HCT116 (cell line): ENCODE measurements at regions not wholly inside any gene's neighbourhood (a gene's known extent, or its start where the extent isn't known, plus 50 kb on each side); places are given as distances from the start of the nearest gene placed in this dataset.

ENCODE experiments used
- EGR1 ChIP-seq: IDR thresholded peaks from 2 replicates; pipeline ENCODE4 v1.6.1; 2012; ENCODE audit warnings: low read depth
- ELF1 ChIP-seq: IDR thresholded peaks from 2 replicates; pipeline ENCODE4 v1.6.1; 2012; ENCODE audit warnings: low read depth, borderline replicate concordance
- EZH2 ChIP-seq: fragments of 200-600 bp; sonication (generic); IDR thresholded peaks from 2 replicates; pipeline ENCODE4 v1.6.1; 2017; ENCODE audit warnings: antibody characterized with exemption, mixed run types
- RAD21 ChIP-seq: IDR thresholded peaks from 2 replicates; pipeline ENCODE4 v1.6.1; 2012; ENCODE audit warnings: low read depth, mild to moderate bottlenecking
- SP1 ChIP-seq: IDR thresholded peaks from 2 replicates; pipeline ENCODE4 v1.6.1; 2012; ENCODE audit warnings: low read depth
- ZFX ChIP-seq: fragments of 450-650 bp; IDR thresholded peaks from 2 replicates; pipeline ENCODE4 v1.6.1; 2017

DNA sequence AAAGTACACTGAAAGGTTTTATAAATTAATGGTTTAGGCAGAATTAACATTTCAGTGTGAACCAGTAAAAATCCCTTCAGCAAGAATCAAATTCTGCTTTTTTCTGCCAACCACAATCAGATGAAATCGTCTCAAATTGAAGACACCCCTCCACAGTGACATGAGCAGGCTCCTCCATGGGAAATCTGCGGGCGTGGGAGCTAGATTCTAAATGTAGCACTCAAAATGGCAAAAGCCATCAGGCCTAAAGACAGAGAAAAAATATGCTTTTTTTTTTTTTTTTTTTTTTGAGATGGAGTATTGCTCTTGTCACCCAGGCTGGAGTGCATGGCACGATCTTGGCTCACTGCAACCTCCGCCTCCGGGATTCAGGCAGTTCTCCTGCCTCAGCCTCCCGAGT is 55.8 kb upstream of the MRPS9 start (continued):
- no peak for TF ChIP-seq EZH2
- no peak for TF ChIP-seq EGR1
- no peak for TF ChIP-seq ELF1
- TF ChIP-seq SP1: no peak
- TF ChIP-seq ZFX: no peak
- no peak for TF ChIP-seq RAD21
